ENCODE measurements at regions not wholly inside any gene's neighbourhood (a gene's known extent, or its start where the extent isn't known, plus 50 kb on each side); places are given as distances from the start of the nearest gene placed in this dataset.

DNA sequence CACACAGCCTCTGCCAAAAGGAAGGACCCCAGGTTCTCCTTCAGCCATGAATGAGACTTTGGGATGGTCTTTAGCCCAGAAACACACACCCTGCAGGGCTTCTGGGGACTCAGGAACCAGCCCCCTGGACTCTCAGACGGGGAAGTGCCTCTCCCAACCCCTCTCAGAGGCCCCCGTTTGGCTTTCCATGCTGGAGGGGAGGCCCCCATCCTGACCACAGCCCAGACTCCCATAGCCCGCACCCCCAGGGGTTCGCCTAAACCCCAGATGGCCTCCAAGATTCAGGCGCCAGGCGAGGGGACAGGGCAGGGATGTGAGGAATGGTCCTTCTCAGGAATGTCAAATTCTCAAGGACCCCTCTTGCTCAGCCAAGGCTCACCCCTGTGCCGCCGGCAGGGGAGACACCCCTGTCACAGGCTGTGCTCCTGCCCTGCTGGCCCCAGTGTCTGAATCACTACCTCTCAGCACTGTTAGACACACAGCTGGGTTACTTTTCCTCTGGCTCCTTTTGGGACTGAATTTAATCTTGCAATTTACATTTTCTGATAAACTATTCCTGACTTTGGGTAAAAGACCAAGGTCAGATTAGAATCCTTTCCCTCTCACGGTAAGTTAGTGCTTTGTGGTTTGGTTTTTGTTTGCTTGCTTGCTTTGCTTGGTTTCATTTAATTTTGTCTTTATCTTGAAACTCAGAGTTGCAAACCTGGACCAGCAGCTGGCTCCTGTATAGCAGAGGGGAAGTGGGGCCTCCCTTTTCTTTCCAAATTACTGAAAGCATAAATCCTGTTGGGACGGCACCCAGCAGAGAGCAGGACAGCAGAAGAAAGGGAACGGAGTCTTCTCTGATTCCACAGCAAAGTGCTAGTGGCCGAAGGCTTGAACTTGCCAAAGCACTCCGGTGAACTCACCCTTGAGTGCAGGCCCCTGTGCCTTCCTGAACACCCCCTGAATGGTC is 198.9 kb upstream of the RAB6C start:
- TF ChIP-seq, protein P1, sequence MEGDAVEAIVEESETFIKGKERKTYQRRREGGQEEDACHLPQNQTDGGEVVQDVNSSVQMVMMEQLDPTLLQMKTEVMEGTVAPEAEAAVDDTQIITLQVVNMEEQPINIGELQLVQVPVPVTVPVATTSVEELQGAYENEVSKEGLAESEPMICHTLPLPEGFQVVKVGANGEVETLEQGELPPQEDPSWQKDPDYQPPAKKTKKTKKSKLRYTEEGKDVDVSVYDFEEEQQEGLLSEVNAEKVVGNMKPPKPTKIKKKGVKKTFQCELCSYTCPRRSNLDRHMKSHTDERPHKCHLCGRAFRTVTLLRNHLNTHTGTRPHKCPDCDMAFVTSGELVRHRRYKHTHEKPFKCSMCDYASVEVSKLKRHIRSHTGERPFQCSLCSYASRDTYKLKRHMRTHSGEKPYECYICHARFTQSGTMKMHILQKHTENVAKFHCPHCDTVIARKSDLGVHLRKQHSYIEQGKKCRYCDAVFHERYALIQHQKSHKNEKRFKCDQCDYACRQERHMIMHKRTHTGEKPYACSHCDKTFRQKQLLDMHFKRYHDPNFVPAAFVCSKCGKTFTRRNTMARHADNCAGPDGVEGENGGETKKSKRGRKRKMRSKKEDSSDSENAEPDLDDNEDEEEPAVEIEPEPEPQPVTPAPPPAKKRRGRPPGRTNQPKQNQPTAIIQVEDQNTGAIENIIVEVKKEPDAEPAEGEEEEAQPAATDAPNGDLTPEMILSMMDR (IDR thresholded peaks at IDR 0.05) = no peak
- no peak for TF ChIP-seq POLR2A (IDR thresholded peaks at IDR 0.05)

Data from Peyer's patch (tissue), 4 donors.